Activated naive CD8-positive, alpha-beta T cell treated with anti-CD3 and anti-CD28 coated beads, Interleukin-2, amount 10 ng/mL, durations not matched to agents 7 days and 5 days (primary cell): ENCODE measurements at regions not wholly inside any gene's neighbourhood (a gene's known extent, or its start where the extent isn't known, plus 50 kb on each side); places are given as distances from the start of the nearest gene placed in this dataset.

Experiments used
- ATAC-seq: fragments of 150-1000 bp; cut with Tn5 transposase; one replicate; pipeline ENCODE4 v1.10.0; 2021; ENCODE audit warnings: low read depth, moderate library complexity
- POLR2A ChIA-PET: fragments of 350-600 bp; sonication (Branson Sonifier 250); formaldehyde crosslinking; loops from one replicate; lab custom pipeline; 2021; ENCODE audit warnings: antibody characterized with exemption; lab: Charles Lee
- DNase-seq: peaks from one replicate; pipeline ENCODE4 v3.0.0; 2021
- H3K27ac Mint-ChIP-seq: one replicate; pipeline ENCODE4 v1.8.0; 2022; ENCODE audit warnings: mild to moderate bottlenecking, mixed read lengths
- H3K27me3 Mint-ChIP-seq: one replicate; pipeline ENCODE4 v1.8.0; 2022; ENCODE audit warnings: mild to moderate bottlenecking, moderate library complexity, mixed read lengths
- H3K36me3 Mint-ChIP-seq: one replicate; pipeline ENCODE4 v1.8.0; 2021; ENCODE audit warnings: mild to moderate bottlenecking, mixed read lengths
- H3K4me1 Mint-ChIP-seq: one replicate; pipeline ENCODE4 v1.8.0; 2021; ENCODE audit warnings: mixed read lengths
- H3K4me3 Mint-ChIP-seq: one replicate; pipeline ENCODE4 v1.8.0; 2022; ENCODE audit warnings: mild to moderate bottlenecking, moderate library complexity, mixed read lengths
- H3K9me3 Mint-ChIP-seq: one replicate; pipeline ENCODE4 v1.8.0; 2021; ENCODE audit warnings: mixed read lengths

DNA sequence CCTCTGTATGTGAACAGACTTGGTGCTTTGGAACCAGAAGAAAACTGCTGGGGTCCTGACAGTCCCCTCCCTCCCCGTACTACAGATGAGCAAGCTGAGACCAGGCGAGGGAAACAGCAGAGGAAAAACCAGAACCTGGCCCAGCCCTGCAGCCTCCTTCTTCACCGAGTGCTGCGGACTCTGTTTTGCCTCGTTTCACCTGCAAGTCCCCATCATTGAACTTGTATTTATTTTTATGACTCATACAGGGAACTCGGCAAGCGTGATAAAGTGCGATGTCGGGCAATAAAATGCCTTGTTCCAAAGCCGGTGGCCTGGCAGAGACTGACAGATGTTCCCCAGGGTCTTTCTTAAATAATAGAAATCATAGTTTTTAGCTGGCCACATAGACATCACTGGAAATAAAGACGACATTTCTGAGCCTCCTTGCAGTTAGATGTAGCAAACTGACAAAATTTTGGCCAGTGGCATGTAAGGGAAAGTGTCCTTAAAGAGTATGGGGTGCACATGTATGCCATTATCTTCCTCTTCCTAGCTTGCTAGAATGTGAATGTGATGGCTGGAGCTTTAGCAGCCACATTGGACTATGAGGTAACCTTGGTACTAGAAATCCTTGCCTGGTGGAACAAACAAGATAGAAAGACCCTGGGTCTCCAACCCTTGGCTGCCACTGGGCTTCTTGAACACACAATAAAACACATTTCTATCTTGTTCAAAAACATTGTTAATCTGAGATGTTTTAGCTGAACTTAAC, 128.6 kb downstream of the IRF8 start:
- peaks cover 9% of the 10 kb centered on the region for H3K27me3 Mint-ChIP-seq
- H3K4me1 Mint-ChIP-seq: no peaks in the 10 kb centered on the region
- H3K27ac Mint-ChIP-seq: no peak overlapping the region
- peaks cover 17% of the 10 kb centered on the region for H3K9me3 Mint-ChIP-seq
- H3K4me3 Mint-ChIP-seq: no peak overlapping the region
- no peak for ATAC-seq
- POLR2A ChIA-PET: no interaction called here
- DNase-seq: peak; percentile 3
- H3K36me3 Mint-ChIP-seq: peaks cover 2% of the 10 kb centered on the region

GRCh38 chr16:86029131-86029741, 130.3 kb downstream of the IRF8 start:
- Mint-ChIP-seq H3K4me3 (no peak overlapping the region), H3K27me3 (peaks cover 13% of the 10 kb centered on the region), H3K27ac (no peak overlapping the region), H3K9me3 (peaks cover 8% of the 10 kb centered on the region), H3K4me1 (no peaks in the 10 kb centered on the region), H3K36me3 (no peaks in the 10 kb centered on the region)
- DNase-seq (peak; percentile 14), ATAC-seq (no peak)
- POLR2A ChIA-PET: no interaction called here

DNA sequence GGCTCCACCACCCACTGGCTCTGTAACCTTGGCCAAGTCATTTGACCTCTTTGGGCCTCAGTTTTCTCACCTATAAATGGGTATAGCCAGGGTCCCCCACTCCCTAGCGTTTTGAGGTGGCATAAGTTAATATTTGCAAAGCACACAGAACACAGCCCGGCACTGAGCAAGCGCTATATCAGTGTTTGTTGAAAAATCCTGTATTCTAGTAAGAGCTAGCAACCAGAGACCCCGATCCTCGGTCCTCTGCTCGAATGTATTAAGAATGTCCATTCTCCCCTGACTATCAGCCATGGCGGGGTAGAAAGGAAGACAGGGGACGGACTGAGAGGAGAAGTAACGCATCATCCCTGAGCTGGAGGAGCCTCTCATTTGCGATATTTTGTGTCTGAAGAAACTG, 131.2 kb downstream of the IRF8 start:
- H3K4me1 Mint-ChIP-seq: no peaks in the 10 kb centered on the region
- H3K36me3 Mint-ChIP-seq: no peaks in the 10 kb centered on the region
- no peak for DNase-seq
- no peak overlapping the region for H3K27ac Mint-ChIP-seq
- H3K4me3 Mint-ChIP-seq: no peak overlapping the region
- no peak for ATAC-seq
- H3K9me3 Mint-ChIP-seq: peaks cover 5% of the 10 kb centered on the region
- H3K27me3 Mint-ChIP-seq: peaks cover 13% of the 10 kb centered on the region
- POLR2A ChIA-PET: no interaction called here

- H3K4me3 Mint-ChIP-seq: no peak overlapping the region
Observed at GRCh38 chr16:86031141-86031678, 132.2 kb downstream of the IRF8 start.

DNA sequence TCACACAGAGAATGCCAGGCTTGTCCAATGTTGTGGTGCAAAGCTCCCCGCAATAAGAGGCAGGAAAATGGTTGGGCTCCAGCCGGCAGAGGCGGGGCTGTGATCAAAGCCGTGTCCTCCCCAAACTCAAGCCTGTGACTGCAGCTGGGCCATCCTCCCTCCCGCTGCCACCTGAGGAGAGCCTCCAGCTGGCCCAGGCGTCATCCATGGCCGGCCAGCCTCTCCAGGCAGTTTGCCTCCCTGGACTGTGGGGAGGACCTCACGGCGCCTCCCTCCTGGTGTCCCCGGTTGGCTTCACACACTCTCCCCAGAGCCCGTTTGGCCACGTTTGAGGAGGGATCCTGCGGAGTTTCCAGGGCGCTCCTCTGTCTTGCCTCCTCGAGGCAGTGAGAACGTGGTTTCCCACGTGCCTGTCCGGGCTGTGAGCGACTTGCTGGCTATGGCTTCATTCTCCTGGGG, 134.1 kb downstream of the IRF8 start:
- Mint-ChIP-seq H3K4me1 (no peaks in the 10 kb centered on the region), H3K4me3 (no peak overlapping the region), H3K9me3 (peaks cover 3% of the 10 kb centered on the region), H3K27me3 (peaks cover 23% of the 10 kb centered on the region), H3K36me3 (no peaks in the 10 kb centered on the region), H3K27ac (no peak overlapping the region)
- DNase-seq (no peak), ATAC-seq (no peak)
- POLR2A ChIA-PET: no interaction called here

More at GRCh38 chr16:86031141-86031678, 132.2 kb downstream of the IRF8 start:
- Mint-ChIP-seq H3K36me3 (no peaks in the 10 kb centered on the region), H3K4me1 (no peaks in the 10 kb centered on the region), H3K9me3 (peaks cover 3% of the 10 kb centered on the region), H3K27me3 (peaks cover 15% of the 10 kb centered on the region), H3K27ac (no peak overlapping the region)
- DNase-seq (no peak), ATAC-seq (no peak)
- POLR2A ChIA-PET: no interaction called here

DNA sequence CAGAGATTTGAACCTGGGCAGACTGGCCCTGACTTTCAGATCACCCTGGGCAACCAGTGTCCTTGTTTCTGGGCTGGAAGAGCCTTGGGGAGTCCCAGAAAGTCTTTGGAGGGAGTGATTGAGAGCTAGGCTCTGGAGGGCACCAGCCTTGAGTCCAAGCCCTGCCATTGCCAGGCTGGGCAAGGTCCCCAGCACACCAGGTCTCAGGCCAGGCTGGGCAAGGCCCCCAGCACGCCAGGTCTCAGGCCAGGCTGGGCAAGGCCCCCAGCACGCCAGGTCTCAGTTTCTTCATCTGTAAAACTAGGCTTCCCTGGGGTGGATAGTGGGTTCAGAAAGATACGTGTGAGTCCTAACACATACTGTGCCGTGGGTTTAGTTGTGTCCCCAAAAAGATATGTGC, 135.0 kb downstream of the IRF8 start:
- Mint-ChIP-seq H3K4me1 (peaks cover 2% of the 10 kb centered on the region), H3K27me3 (peaks cover 19% of the 10 kb centered on the region), H3K4me3 (no peak overlapping the region), H3K9me3 (peaks cover 3% of the 10 kb centered on the region), H3K36me3 (no peaks in the 10 kb centered on the region), H3K27ac (no peak overlapping the region)
- POLR2A ChIA-PET: no interaction called here
- DNase-seq (no peak), ATAC-seq (no peak)

GRCh38 chr16:86034421-86034919, 135.5 kb downstream of the IRF8 start:
- Mint-ChIP-seq H3K4me3 (no peak overlapping the region), H3K36me3 (no peaks in the 10 kb centered on the region), H3K4me1 (peaks cover 7% of the 10 kb centered on the region), H3K27me3 (peaks cover 18% of the 10 kb centered on the region), H3K9me3 (peaks cover 3% of the 10 kb centered on the region), H3K27ac (no peak overlapping the region)
- no peak for ATAC-seq
- no peak for DNase-seq
- POLR2A ChIA-PET: no interaction called here

DNA sequence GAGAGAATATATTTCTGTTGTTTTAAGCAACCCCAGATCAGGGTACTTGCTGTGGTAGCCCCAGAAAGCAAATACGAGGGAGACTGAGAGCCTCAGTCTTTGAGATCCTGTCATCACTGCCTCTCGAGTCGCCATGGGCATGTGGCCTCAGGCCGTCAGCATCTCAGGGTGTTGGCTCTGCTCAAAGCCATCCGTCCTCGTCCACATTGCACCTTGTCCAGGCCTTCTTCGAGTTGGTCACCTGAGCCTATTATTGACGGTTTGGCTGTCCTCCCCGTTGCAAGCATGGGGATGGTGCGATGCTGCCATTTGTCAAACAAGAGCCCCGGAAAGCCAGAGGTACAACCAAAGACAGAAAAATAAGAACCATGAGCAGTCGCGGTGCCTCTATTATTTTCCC, 136.9 kb downstream of the IRF8 start:
- ATAC-seq (no peak), DNase-seq (no peak)
- Mint-ChIP-seq H3K36me3 (no peaks in the 10 kb centered on the region), H3K4me3 (no peak overlapping the region), H3K9me3 (peaks cover 3% of the 10 kb centered on the region), H3K27me3 (peaks cover 18% of the 10 kb centered on the region), H3K4me1 (peaks cover 7% of the 10 kb centered on the region), H3K27ac (no peak overlapping the region)
- POLR2A ChIA-PET: no interaction called here

DNA sequence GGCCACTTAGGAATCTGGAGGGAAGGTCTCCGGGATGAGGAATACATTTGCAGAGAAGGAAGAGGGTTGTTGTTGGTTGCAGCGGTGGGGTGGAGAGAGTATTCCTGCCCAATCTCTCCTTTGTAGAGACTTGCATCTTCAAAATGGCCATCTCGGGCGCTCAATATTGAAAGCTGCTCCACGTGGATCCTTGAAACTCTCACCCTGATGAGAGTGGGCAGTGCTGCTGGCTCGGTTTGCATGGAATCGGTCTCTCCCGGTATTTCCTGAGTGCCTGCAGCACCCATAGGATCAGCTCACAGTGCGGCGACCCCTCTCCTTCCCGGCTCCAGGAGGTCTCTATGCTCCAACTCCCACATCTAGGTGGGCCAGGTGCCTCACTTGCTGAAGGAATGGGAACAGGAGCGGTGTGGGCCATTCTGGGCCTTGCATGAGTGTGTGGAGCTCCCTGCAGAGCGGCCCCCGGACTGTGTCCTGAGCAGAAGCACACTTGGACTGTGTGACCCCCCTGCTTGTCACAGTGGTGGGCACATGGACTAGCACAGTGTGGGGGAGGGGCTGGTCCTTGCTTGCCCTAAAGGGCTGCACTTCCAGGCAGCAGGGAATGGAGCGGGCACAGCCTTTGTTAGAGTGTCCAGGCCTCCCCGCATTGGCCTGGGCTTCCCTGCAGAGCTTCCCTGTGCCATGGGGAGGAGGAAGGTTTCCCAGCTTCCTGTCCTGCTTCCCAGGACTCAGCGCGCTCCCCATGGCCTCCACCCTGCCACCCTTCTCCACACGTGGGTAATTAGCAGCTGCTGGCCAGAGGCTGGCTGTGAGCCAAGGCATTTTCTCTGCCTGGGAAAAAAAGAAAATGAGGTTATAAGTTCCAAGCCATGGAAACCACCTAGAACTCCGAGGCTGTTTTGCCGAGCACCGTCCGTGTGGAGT, 139.3 kb downstream of the IRF8 start:
- Mint-ChIP-seq H3K27ac (no peak overlapping the region), H3K9me3 (no peaks in the 10 kb centered on the region)

GRCh38 chr16:86038926-86039310, 140.0 kb downstream of the IRF8 start:
- Mint-ChIP-seq H3K36me3 (no peaks in the 10 kb centered on the region), H3K27me3 (peaks cover 29% of the 10 kb centered on the region), H3K4me1 (peaks cover 7% of the 10 kb centered on the region), H3K27ac (no peak overlapping the region), H3K9me3 (no peaks in the 10 kb centered on the region), H3K4me3 (no peak overlapping the region)
- POLR2A ChIA-PET: no interaction called here
- no peak for DNase-seq
- peak; percentile 73 for ATAC-seq

More for the DNA sequence above, 139.3 kb downstream of the IRF8 start:
- Mint-ChIP-seq H3K36me3 (no peaks in the 10 kb centered on the region), H3K4me3 (no peak overlapping the region), H3K27me3 (peaks cover 31% of the 10 kb centered on the region), H3K4me1 (peaks cover 7% of the 10 kb centered on the region)
- no peak for ATAC-seq
- DNase-seq: no peak
- POLR2A ChIA-PET: no interaction called here

DNA sequence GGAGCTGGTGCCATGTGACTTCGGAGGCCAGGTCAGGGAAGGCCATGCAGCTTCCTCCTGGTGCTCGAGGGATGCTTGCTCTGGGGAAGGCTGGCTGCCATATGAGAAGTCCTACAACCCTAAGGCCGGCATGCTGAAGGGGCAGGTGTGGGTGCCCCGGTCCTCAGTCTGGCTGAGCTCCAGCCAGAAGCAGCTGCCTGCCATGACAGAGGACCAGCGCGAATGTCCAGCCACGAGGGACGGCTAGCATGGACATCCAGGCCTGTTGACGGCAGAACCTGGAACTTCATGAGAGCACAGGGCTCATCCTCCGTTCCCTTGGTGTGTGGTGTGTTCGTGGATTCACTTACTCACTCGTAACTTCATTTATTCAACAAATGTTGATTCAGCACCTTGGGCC, 140.6 kb downstream of the IRF8 start:
- ATAC-seq (no peak), DNase-seq (no peak)
- H3K27me3 Mint-ChIP-seq: peaks cover 29% of the 10 kb centered on the region

DNA sequence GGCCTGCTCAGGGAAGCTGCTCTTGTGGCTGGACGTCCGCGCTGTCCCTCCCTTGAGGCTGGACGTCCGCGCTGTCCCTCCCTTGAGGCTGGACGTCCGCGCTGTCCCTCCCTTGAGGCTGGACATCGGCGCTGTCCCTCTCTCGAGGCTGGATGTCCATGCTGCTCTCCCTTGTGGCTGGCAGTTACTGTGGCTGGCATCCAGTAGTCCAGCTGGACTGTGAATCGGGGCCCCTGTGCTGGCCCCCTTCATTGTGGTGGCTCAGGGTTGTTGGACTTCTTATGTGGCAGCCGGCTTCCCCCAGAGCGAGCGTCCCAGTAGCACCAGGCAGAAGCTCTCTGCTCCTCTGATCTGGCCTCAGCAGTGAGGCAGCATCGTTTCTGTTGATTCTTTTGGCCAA, 141.5 kb downstream of the IRF8 start:
- no peak for ATAC-seq
- Mint-ChIP-seq H3K4me1 (peaks cover 16% of the 10 kb centered on the region), H3K36me3 (no peaks in the 10 kb centered on the region), H3K9me3 (no peaks in the 10 kb centered on the region), H3K27ac (no peak overlapping the region), H3K27me3 (peaks cover 27% of the 10 kb centered on the region), H3K4me3 (no peak overlapping the region)
- POLR2A ChIA-PET: no interaction called here
- DNase-seq: no peak

More for the DNA sequence above, 140.6 kb downstream of the IRF8 start:
- no peaks in the 10 kb centered on the region for H3K9me3 Mint-ChIP-seq
- POLR2A ChIA-PET: no interaction called here
- H3K27ac Mint-ChIP-seq: no peak overlapping the region
- H3K4me1 Mint-ChIP-seq: peaks cover 10% of the 10 kb centered on the region
- H3K36me3 Mint-ChIP-seq: no peaks in the 10 kb centered on the region
- no peak overlapping the region for H3K4me3 Mint-ChIP-seq

- ATAC-seq (no peak), DNase-seq (no peak)
- Mint-ChIP-seq H3K4me3 (no peak overlapping the region), H3K36me3 (no peaks in the 10 kb centered on the region), H3K27me3 (peaks cover 27% of the 10 kb centered on the region), H3K27ac (no peak overlapping the region), H3K4me1 (peaks cover 17% of the 10 kb centered on the region), H3K9me3 (no peaks in the 10 kb centered on the region)
- POLR2A ChIA-PET: no interaction called here
Observed at GRCh38 chr16:86041215-86041614, 142.3 kb downstream of the IRF8 start.
